ENCODE measurements at regions not wholly inside any gene's neighbourhood (a gene's known extent, or its start where the extent isn't known, plus 50 kb on each side); places are given as distances from the start of the nearest gene placed in this dataset.

- no peak for TF ChIP-seq CHD7 (IDR thresholded peaks at IDR 0.05; ENCODE audit: insufficient replicate concordance, low read length)
- TF ChIP-seq TAF7 (optimal IDR thresholded peaks at IDR 0.05; ENCODE audit: borderline replicate concordance, low read depth, low read length): no peak
- TF ChIP-seq CHD1 (IDR thresholded peaks at IDR 0.05; ENCODE audit: low read depth, low read length): no peak
- no peak for TF ChIP-seq GABPA (IDR thresholded peaks at IDR 0.05; ENCODE audit: borderline replicate concordance, insufficient read depth, low read length)
- no peak for TF ChIP-seq BACH1 (IDR thresholded peaks at IDR 0.05; ENCODE audit: low read length)
- TF ChIP-seq SIN3A (conservative IDR thresholded peaks at IDR 0.05 in 1 of 2, IDR thresholded peaks at IDR 0.05 in 1 of 2; ENCODE audit: low read depth in 1 of 2, low read length in 2 of 2): no peak
- no peak for TF ChIP-seq CBX5 (IDR thresholded peaks at IDR 0.05; ENCODE audit: low read depth, low read length)
- TF ChIP-seq TCF12 (IDR thresholded peaks at IDR 0.05; ENCODE audit: low read depth, low read length): no peak
- no peak for TF ChIP-seq POLR2A (IDR thresholded peaks at IDR 0.05; ENCODE audit: control extremely low read depth in 1 of 2, low read depth in 2 of 2, low read length in 2 of 2)
- TF ChIP-seq SP2 (IDR thresholded peaks at IDR 0.05; ENCODE audit: low read length): no peak
- no peak for TF ChIP-seq RNF2 (IDR thresholded peaks at IDR 0.05; ENCODE audit: borderline replicate concordance, low read depth, low read length, missing control alignments, poor library complexity, severe bottlenecking)
Measured at GRCh38 chr13:43980587-43980986, 100.9 kb downstream of the LACC1 start (continued).
